Upper lobe of left lung (tissue), 6 donors: ENCODE measurements at regions not wholly inside any gene's neighbourhood (a gene's known extent, or its start where the extent isn't known, plus 50 kb on each side); places are given as distances from the start of the nearest gene placed in this dataset.
A peak's percentile ranks its signal among the peaks of the same experiment; 100 is the strongest.
"Not testable (repeated sequence)": the region's sequence is repeated elsewhere in the genome, so short reads cannot be mapped to it uniquely, and the experiment has no call there.

Source experiments
- ATAC-seq, 2 donors: fragments of 200-7000 bp; cut with Tn5 transposase; one replicate each; pipeline ENCODE4 v1.9.1; 2022; ENCODE audit warnings: mild to moderate bottlenecking in 2 of 2, moderate library complexity in 2 of 2; ENCODE audit not compliant: low FRiP score in 2 of 2
- DNase-seq, 2 donors: peaks; one replicate each; pipeline ENCODE4 v3.0.0-alpha.2; 2019 to 2020
- H3K27ac ChIP-seq, 4 donors: fragments of 200-600 bp; sonication (generic); one replicate each; pipeline ENCODE4 v1.5.1; 2016 to 2019
- H3K27me3 ChIP-seq, 4 donors: fragments of 200-600 bp; sonication (generic); one replicate each; pipeline ENCODE4 v1.5.1; 2017 to 2019
- H3K36me3 ChIP-seq, 4 donors: fragments of 200-600 bp; sonication (generic); one replicate each; pipeline ENCODE4 v1.5.1; 2016 to 2019
- H3K4me1 ChIP-seq, 4 donors: fragments of 200-600 bp; sonication (generic); one replicate each; pipeline ENCODE4 v1.5.1; 2018 to 2019
- H3K4me3 ChIP-seq, 4 donors: fragments of 200-600 bp; sonication (generic); one replicate each; pipeline ENCODE4 v1.5.1; 2017 to 2019; ENCODE audit warnings: mild to moderate bottlenecking in 2 of 4, moderate library complexity in 1 of 4
- H3K9me3 ChIP-seq, 4 donors: fragments of 200-600 bp; sonication (generic); one replicate each; pipeline ENCODE4 v1.5.1; 2018 to 2019
- EP300 ChIP-seq, 4 donors: sonication (generic); formaldehyde crosslinking; IDR thresholded peaks; one replicate each; pipeline ENCODE4 v1.5.1; 2017; ENCODE audit warnings: antibody characterized with exemption in 4 of 4, control low read depth in 2 of 4
- POLR2A ChIP-seq, 4 donors: fragments of 450-650 bp; IDR thresholded peaks; one replicate each; pipeline ENCODE4 v1.5.1; 2016 to 2017; ENCODE audit warnings: antibody characterized with exemption in 4 of 4, mild to moderate bottlenecking in 2 of 4
- POLR2AphosphoS5 ChIP-seq, 2 donors: sonication (generic); formaldehyde crosslinking; IDR thresholded peaks; one replicate each; pipeline ENCODE4 v1.5.1; 2017; ENCODE audit warnings: antibody characterized with exemption in 2 of 2
- WGBS, 2 donors: methylation state at CpG; one replicate each; pipeline ENCODE4 v1.1.5; 2017 to 2018; 5-methylcytosine and 5-hydroxymethylcytosine counted together
- TF ChIP-seq, protein P1 (sequence below), 6 experiments: fragments of 450-650 bp in 4 of 6; fragments of 200-600 bp in 2 of 6; sonication (generic) in 2 of 6; IDR thresholded peaks; one replicate each; pipeline ENCODE4 v1.5.1; 2016 to 2019; ENCODE audit warnings: antibody characterized with exemption in 6 of 6
- donor health status: DM: no; HTN: no; CAD: no; lungs with moderate emphysema.
- donor health status: DM: no; HTN: yes; CAD: no; lungs with severe emphysema.

DNA sequence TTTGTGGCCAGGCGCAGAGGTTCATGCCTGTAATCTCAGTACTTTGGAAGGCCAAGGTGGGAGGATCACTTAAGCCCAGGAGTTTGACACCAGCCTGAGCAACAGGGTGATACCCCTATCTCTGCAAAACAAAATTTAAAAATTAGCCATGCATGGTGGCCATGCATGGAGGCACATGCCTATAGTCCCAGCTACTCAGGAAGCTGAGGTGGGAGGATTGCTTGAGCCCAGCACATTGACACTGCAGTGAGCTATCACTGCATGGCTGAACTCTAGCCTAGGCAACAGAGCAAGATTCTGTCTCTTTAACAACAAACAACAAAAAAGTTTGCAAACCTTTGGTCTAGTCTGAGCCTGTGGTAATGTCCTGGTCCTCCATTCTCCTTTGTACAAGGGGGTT, 69.2 kb upstream of the CNEP1R1 start:
- H3K27ac ChIP-seq, result no peak overlapping the region
- WGBS, 2 donors, result 100% methylated on average over 1 of the region's 1 CpG
- H3K9me3 ChIP-seq, result no peaks in the 10 kb centered on the region
- DNase-seq, result no peak
- no peaks in the 10 kb centered on the region for H3K27me3 ChIP-seq
- TF ChIP-seq, protein P1, sequence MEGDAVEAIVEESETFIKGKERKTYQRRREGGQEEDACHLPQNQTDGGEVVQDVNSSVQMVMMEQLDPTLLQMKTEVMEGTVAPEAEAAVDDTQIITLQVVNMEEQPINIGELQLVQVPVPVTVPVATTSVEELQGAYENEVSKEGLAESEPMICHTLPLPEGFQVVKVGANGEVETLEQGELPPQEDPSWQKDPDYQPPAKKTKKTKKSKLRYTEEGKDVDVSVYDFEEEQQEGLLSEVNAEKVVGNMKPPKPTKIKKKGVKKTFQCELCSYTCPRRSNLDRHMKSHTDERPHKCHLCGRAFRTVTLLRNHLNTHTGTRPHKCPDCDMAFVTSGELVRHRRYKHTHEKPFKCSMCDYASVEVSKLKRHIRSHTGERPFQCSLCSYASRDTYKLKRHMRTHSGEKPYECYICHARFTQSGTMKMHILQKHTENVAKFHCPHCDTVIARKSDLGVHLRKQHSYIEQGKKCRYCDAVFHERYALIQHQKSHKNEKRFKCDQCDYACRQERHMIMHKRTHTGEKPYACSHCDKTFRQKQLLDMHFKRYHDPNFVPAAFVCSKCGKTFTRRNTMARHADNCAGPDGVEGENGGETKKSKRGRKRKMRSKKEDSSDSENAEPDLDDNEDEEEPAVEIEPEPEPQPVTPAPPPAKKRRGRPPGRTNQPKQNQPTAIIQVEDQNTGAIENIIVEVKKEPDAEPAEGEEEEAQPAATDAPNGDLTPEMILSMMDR (IDR thresholded peaks at IDR 0.05), result no peak
- TF ChIP-seq EP300 (IDR thresholded peaks at IDR 0.05) (no peak), POLR2A (IDR thresholded peaks at IDR 0.05) (no peak), POLR2AphosphoS5 (IDR thresholded peaks at IDR 0.05) (no peak)
- no peak overlapping the region for H3K4me3 ChIP-seq
- peaks cover 0 to 20% (median 16%) of the 10 kb centered on the region in 4 donors for H3K4me1 ChIP-seq
- no peak for ATAC-seq
- H3K36me3 ChIP-seq, result no peaks in the 10 kb centered on the region

DNA sequence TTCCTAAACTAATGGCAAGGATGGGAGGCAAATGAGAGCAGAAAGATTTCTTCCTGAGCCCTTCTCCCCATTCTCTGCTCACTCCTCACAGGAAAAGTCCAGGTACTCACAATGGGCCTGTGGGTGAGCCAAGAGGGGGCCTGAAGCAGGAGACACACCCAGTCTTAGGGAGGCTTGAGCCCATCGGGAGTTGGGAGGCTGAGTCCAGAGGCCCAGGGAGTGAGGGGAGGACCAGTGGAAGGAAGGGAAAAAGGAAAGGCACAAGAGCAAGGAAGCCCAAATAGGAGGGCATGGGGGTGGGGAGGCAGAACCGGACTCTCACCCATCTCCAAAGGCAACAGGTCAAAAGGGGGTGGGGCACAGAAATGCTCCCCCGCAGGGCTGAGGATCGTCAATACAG, 68.1 kb upstream of the CNEP1R1 start:
- 83% methylated on average over 4 of the region's 4 CpGs for WGBS, 2 donors

DNA sequence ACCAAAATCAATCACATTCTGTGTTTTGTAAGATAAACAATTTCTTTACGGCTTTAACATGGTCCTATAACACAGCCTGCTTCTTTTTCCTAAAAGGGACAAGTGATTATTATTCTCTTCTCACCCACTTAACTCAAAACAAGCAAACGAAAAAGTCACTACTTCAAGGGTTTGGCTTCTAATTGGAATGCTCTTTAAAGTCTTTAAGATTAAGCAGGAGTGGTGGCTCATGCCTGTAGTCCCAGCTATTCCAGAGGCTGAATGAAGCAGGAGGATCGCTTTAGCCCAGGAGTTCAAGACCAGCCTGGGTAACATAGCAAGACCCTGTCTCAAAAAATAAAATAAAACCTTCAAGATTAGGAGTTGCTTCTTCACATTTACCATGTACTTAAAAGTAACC, 66.6 kb upstream of the CNEP1R1 start:
- no peak for DNase-seq
- H3K9me3 ChIP-seq, result no peaks in the 10 kb centered on the region
- peaks cover 0 to 22% (median 18%) of the 10 kb centered on the region in 4 donors for H3K4me1 ChIP-seq
- H3K36me3 ChIP-seq, result no peaks in the 10 kb centered on the region
- H3K4me3 ChIP-seq, result no peak overlapping the region
- peak in 1 of 2 donors; percentile 73 for ATAC-seq
- H3K27ac ChIP-seq, result peak overlapping the region; percentile 52 to 65 (median 55)
- TF ChIP-seq POLR2AphosphoS5 (IDR thresholded peaks at IDR 0.05), result no peak
- TF ChIP-seq, protein P1 (IDR thresholded peaks at IDR 0.05), result no peak
- no peak for TF ChIP-seq EP300 (IDR thresholded peaks at IDR 0.05)
- no peak for TF ChIP-seq POLR2A (IDR thresholded peaks at IDR 0.05)
- WGBS, 2 donors, result 55% methylated on average over 3 of the region's 3 CpGs
- no peaks in the 10 kb centered on the region for H3K27me3 ChIP-seq

More for the DNA sequence above, 68.1 kb upstream of the CNEP1R1 start:
- Histone ChIP-seq H3K36me3 (no peaks in the 10 kb centered on the region), H3K9me3 (no peaks in the 10 kb centered on the region), H3K27me3 (no peaks in the 10 kb centered on the region), H3K4me3 (no peak overlapping the region), H3K4me1 (peaks cover 0 to 22% (median 18%) of the 10 kb centered on the region in 4 donors), H3K27ac (no peak overlapping the region)
- ATAC-seq (no peak), DNase-seq (no peak)
- TF ChIP-seq, protein P1 (IDR thresholded peaks at IDR 0.05), result no peak
- TF ChIP-seq POLR2A (IDR thresholded peaks at IDR 0.05), result no peak
- no peak for TF ChIP-seq POLR2AphosphoS5 (IDR thresholded peaks at IDR 0.05)

DNA sequence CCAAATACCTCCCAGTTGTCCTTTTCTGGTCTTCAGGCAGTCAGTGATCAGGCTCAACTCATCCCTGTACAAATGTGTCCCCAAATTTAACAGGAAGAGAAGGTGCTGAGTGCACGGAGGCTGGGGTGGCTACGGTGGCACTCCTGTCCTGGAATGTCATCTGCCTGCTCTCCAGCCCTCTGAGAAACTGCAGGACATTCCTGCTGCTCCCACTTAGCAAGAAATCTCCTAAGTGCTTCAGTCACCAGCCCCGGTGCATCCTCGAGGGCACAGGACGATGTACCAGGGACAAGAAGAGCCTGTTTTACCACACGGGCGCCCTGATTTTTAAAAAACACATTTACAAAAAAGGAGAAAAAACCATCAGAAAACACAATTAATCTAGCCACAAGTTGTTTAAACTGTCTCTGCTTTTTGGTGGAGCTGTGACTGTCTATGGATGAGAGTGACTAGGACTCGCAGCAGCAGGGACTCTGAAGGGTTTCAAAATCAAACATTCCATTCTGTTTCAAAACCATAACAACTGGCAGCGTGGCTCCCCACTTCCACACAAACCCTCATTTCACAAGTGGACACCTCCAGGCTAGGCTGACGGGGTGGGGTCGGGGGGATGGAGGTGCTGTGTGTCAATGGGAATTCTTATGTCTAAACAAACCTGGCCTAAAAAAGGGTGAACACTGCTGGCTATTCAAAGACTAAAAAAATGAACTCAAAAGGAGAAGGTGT, 65.3 kb upstream of the CNEP1R1 start:
- ATAC-seq (peak; percentile 31 to 67), DNase-seq (no peak)
- Histone ChIP-seq H3K9me3 (no peaks in the 10 kb centered on the region), H3K36me3 (no peaks in the 10 kb centered on the region), H3K4me3 (no peak overlapping the region), H3K27ac (peak overlapping the region in 1 of 4 donors; percentile 50), H3K4me1 (peaks cover 0 to 22% (median 18%) of the 10 kb centered on the region in 4 donors), H3K27me3 (no peaks in the 10 kb centered on the region)
- TF ChIP-seq EP300 (IDR thresholded peaks at IDR 0.05) (no peak), POLR2A (IDR thresholded peaks at IDR 0.05) (no peak), POLR2AphosphoS5 (IDR thresholded peaks at IDR 0.05) (no peak)
- TF ChIP-seq, protein P1 (IDR thresholded peaks at IDR 0.05), result no peak
- 49 to 57% methylated on average over 11 of the region's 11 CpGs for WGBS, 2 donors

DNA sequence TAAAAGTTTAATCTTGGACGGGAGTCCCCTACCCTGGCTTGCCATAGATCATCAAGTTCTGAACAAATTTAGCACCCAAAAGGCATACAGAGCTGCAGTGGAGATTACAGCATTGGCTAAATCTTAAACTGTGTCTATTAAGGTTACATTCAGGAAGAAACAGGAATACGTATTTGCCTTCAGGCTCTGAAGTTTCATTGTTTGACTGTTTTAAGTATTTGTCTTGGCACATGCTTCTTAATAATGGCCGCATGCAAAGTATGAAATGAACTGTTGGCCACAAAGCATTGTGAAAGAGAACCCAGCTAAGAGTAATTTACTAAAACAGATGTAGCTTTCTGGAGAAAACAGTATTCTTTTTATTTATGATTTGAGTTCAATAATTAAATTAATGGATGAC, 63.9 kb upstream of the CNEP1R1 start:
- peaks cover 0 to 22% (median 18%) of the 10 kb centered on the region in 4 donors for H3K4me1 ChIP-seq
- H3K27me3 ChIP-seq, result no peaks in the 10 kb centered on the region
- WGBS, 2 donors, result 52 to 53% methylated on average over 3 of the region's 3 CpGs
- H3K9me3 ChIP-seq, result no peaks in the 10 kb centered on the region
- no peaks in the 10 kb centered on the region for H3K36me3 ChIP-seq
- peak overlapping the region in 2 of 4 donors; percentile 50 to 56 for H3K27ac ChIP-seq
- DNase-seq, result no peak
- H3K4me3 ChIP-seq, result no peak overlapping the region
- TF ChIP-seq EP300 (IDR thresholded peaks at IDR 0.05) (no peak), POLR2AphosphoS5 (IDR thresholded peaks at IDR 0.05) (no peak), POLR2A (IDR thresholded peaks at IDR 0.05) (no peak)
- TF ChIP-seq, protein P1 (IDR thresholded peaks at IDR 0.05), result no peak
- ATAC-seq, result peak in 1 of 2 donors; percentile 34

DNA sequence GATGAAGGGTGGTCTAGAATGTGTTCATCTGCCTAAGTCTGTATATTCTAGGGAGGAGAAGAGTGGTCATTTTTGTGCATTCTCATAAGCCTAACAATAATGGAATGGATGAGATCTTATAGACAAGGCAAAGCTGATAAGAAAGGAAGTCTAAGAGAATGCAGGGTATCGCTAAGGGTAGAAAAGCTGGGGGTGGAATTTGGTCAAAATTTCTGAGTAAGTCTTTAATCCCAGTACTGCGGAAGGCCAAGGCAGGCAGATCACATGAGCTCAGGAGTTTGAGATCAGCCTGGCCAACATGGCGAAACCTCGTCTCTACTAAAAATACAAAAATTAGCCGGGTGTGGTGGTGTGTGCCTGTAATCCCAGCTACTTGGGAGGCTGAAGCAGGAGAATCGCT, 62.5 kb upstream of the CNEP1R1 start:
- not testable (repeated sequence) for H3K27me3 ChIP-seq, ATAC-seq, H3K4me3 ChIP-seq, H3K9me3 ChIP-seq, H3K36me3 ChIP-seq, DNase-seq, H3K27ac ChIP-seq
- 94 to 97% methylated on average over 6 of the region's 6 CpGs for WGBS, 2 donors
- H3K4me1 ChIP-seq, result peaks cover 0 to 22% (median 17%) of the 10 kb centered on the region in 4 donors
